Uterus (tissue), 2 donors: ENCODE measurements at regions not wholly inside any gene's neighbourhood (a gene's known extent, or its start where the extent isn't known, plus 50 kb on each side); places are given as distances from the start of the nearest gene placed in this dataset.

Source experiments
- POLR2A ChIP-seq, 2 donors: fragments of 450-650 bp; IDR thresholded peaks; one replicate each; pipeline ENCODE4 v1.6.1; 2016; ENCODE audit warnings: antibody characterized with exemption in 2 of 2, mild to moderate bottlenecking in 1 of 2, moderate library complexity in 1 of 2
- TF ChIP-seq, protein P1 (sequence below), 4 experiments: fragments of 200-600 bp in 2 of 4; fragments of 450-650 bp in 2 of 4; sonication (generic) in 2 of 4; IDR thresholded peaks; one replicate each; pipeline ENCODE4 v1.5.1; 2016 to 2019; ENCODE audit warnings: antibody characterized with exemption in 4 of 4, mild to moderate bottlenecking in 2 of 4, moderate library complexity in 1 of 4

GRCh38 chr14:38866461-38866860 is 236.6 kb downstream of the SEC23A start:
- no peak for TF ChIP-seq POLR2A (IDR thresholded peaks at IDR 0.05)
- TF ChIP-seq, protein P1, sequence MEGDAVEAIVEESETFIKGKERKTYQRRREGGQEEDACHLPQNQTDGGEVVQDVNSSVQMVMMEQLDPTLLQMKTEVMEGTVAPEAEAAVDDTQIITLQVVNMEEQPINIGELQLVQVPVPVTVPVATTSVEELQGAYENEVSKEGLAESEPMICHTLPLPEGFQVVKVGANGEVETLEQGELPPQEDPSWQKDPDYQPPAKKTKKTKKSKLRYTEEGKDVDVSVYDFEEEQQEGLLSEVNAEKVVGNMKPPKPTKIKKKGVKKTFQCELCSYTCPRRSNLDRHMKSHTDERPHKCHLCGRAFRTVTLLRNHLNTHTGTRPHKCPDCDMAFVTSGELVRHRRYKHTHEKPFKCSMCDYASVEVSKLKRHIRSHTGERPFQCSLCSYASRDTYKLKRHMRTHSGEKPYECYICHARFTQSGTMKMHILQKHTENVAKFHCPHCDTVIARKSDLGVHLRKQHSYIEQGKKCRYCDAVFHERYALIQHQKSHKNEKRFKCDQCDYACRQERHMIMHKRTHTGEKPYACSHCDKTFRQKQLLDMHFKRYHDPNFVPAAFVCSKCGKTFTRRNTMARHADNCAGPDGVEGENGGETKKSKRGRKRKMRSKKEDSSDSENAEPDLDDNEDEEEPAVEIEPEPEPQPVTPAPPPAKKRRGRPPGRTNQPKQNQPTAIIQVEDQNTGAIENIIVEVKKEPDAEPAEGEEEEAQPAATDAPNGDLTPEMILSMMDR (IDR thresholded peaks at IDR 0.05): no peak
